ENCODE measurements at regions not wholly inside any gene's neighbourhood (a gene's known extent, or its start where the extent isn't known, plus 50 kb on each side); places are given as distances from the start of the nearest gene placed in this dataset.

DNA sequence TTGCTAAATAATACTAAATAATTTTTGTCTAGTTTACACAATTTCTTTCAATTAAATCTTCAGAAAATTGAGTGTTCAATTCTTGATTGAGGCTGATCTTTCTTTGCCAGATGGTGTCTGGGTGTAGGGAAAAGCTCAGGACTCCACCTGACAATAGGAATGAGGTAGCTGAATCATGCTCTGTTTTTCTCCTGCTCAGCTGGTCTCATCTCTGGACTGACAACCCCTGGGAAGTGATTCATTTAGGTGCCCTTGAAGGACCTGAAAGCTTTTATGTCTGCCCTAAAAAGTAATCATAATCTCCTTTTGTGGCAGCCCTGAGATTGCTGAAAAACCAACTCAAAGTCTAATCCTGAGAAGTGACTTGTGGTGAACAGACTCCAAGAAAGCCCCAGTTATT lies 255.4 kb downstream of the ETNK1 start:
- Mint-ChIP-seq H3K36me3 (ENCODE audit: low read depth) (no peaks in the 10 kb centered on the region), H3K4me1 (ENCODE audit: low read depth) (no peaks in the 10 kb centered on the region), H3K9me3 (no peaks in the 10 kb centered on the region), H3K27me3 (ENCODE audit: low read depth) (no peaks in the 10 kb centered on the region), H3K27ac (no peak overlapping the region), H3K4me3 (ENCODE audit: low read depth) (no peak overlapping the region)
- DNase-seq (ENCODE audit: low spot score): no peak
- intact Hi-C loops (cut with micrococcal nuclease): no loop called here

DNA sequence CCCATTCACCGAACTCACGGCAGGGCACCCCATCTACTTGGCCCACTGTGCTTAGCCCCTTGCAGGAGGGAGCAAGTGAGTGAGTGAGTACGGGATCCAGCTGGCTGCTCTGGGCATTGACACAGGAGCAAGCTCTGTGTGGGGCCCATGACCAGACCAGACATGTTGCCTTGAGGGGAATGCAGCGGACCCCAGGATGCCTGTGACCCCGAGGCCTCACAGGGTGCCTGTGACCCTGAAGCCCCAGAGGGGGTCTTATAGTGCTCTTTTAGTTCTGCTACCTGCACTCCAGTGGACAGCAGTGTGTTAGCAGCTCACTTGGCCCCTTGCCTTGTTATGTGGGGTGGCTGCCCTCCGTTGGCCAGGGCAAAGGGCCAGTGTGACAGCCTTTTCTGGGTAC lies 255.8 kb downstream of the ETNK1 start:
- Mint-ChIP-seq H3K4me1 (ENCODE audit: low read depth) (no peaks in the 10 kb centered on the region), H3K27me3 (ENCODE audit: low read depth) (no peaks in the 10 kb centered on the region), H3K4me3 (ENCODE audit: low read depth) (no peak overlapping the region), H3K9me3 (no peaks in the 10 kb centered on the region), H3K27ac (no peak overlapping the region), H3K36me3 (ENCODE audit: low read depth) (no peaks in the 10 kb centered on the region)
- intact Hi-C loops (cut with micrococcal nuclease): no loop called here
- DNase-seq (ENCODE audit: low spot score): no peak

DNA sequence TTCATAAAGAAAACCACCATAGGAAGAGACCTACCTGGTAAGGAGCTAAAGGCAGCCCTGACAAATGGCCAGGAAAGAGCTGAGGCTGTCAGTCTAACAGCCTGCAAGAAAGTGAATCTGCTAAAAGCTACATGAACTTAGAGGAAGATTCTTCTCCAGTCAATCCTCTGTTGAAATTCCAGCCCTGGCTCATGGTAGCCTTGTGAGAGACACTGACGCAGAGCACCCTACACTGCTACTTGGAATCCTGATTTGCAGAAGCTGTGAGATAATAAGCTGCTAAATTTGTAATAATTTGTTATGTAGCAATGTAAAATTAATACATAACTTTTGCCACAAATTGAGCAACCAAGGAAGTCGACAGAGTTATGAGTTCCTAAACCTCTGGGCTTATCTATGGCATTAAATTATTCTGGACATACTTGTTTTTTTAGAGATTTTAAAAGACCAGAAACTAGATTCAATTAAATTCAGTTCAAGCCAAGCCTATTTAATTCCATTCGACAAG lies 257.0 kb downstream of the ETNK1 start:
- H3K4me3 Mint-ChIP-seq (ENCODE audit: low read depth): no peak overlapping the region
- H3K27me3 Mint-ChIP-seq (ENCODE audit: low read depth): no peaks in the 10 kb centered on the region
- no peak overlapping the region for H3K27ac Mint-ChIP-seq
- intact Hi-C loops (cut with micrococcal nuclease): no loop called here
- H3K36me3 Mint-ChIP-seq (ENCODE audit: low read depth): no peaks in the 10 kb centered on the region
- no peaks in the 10 kb centered on the region for H3K4me1 Mint-ChIP-seq (ENCODE audit: low read depth)
- no peak for DNase-seq (ENCODE audit: low spot score)
- H3K9me3 Mint-ChIP-seq: no peaks in the 10 kb centered on the region

DNA sequence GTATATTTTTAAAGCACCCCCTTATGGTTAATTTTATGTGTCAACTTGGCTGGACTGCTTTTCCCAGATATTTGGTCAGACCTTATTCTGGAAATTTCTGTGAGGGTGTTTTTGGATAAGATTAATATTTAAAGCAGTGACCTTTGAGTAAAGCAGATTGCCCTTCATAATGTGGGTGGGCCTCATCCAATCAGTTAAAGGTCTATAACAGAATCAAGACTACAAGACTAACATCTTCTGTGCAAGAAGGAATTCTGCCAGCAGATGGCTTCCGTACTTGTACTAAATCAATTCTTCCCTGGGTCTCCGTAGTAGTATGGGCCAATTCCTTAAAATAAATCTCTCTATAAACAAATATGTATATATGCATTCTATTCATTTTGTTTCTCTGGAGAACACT lies 257.6 kb downstream of the ETNK1 start:
- H3K4me3 Mint-ChIP-seq (ENCODE audit: low read depth): no peak overlapping the region
- H3K27me3 Mint-ChIP-seq (ENCODE audit: low read depth): no peaks in the 10 kb centered on the region
- H3K4me1 Mint-ChIP-seq (ENCODE audit: low read depth): no peaks in the 10 kb centered on the region
- H3K9me3 Mint-ChIP-seq: no peaks in the 10 kb centered on the region
- no peaks in the 10 kb centered on the region for H3K36me3 Mint-ChIP-seq (ENCODE audit: low read depth)
- intact Hi-C loops (cut with micrococcal nuclease): no loop called here
- DNase-seq (ENCODE audit: low spot score): no peak
- no peak overlapping the region for H3K27ac Mint-ChIP-seq

DNA sequence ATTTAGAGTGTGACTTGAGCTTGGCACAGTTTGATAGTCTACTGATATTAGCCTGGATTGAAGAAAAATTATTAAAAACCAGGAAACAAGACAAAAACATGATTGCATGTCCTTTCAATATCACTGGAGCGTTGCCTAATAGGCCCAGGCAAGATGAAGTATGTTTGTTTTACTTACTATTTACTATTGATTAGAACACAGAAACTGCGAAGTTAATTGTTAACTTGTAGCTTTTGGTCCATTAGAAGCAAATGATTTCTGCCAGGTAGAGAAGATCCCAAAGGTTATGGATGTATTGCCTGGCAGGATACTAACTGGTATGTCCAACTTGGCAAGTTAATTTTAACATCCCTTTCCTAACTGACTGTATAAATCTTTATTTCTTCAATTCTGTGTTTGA lies 268.9 kb downstream of the ETNK1 start:
- H3K4me3 Mint-ChIP-seq (ENCODE audit: low read depth): no peak overlapping the region

DNA sequence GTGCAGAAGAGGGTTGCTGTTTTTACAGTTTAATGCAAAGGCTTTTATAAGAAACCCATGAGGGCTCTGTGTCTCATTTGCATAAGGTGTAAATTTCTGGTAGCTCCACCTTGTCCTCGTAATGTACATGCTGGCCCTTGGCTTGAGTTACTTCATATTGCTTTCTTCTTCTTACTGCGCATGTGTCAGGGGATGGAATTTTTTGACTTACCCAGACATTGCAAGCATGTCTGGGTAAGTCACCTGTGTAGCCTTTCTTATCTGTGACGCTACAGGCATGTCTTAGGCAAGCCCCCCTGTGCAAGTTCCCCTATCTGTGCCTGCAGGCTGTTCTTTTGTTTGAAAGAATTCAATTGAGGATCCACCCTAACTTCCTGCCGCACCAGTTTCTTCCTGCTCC lies 274.2 kb downstream of the ETNK1 start:
- Mint-ChIP-seq H3K9me3 (peaks cover 4% of the 10 kb centered on the region), H3K27ac (no peak overlapping the region), H3K4me3 (ENCODE audit: low read depth) (no peak overlapping the region), H3K4me1 (ENCODE audit: low read depth) (no peaks in the 10 kb centered on the region), H3K36me3 (ENCODE audit: low read depth) (no peaks in the 10 kb centered on the region), H3K27me3 (ENCODE audit: low read depth) (no peaks in the 10 kb centered on the region)
- intact Hi-C loops (cut with micrococcal nuclease): no loop called here
- no peak for DNase-seq (ENCODE audit: low spot score)

More for the DNA sequence above, 268.9 kb downstream of the ETNK1 start:
- Mint-ChIP-seq H3K4me1 (ENCODE audit: low read depth) (no peaks in the 10 kb centered on the region), H3K36me3 (ENCODE audit: low read depth) (no peaks in the 10 kb centered on the region), H3K27ac (no peak overlapping the region), H3K27me3 (ENCODE audit: low read depth) (no peaks in the 10 kb centered on the region), H3K9me3 (no peaks in the 10 kb centered on the region)
- DNase-seq (ENCODE audit: low spot score): no peak
- intact Hi-C loops (cut with micrococcal nuclease): no loop called here

DNA sequence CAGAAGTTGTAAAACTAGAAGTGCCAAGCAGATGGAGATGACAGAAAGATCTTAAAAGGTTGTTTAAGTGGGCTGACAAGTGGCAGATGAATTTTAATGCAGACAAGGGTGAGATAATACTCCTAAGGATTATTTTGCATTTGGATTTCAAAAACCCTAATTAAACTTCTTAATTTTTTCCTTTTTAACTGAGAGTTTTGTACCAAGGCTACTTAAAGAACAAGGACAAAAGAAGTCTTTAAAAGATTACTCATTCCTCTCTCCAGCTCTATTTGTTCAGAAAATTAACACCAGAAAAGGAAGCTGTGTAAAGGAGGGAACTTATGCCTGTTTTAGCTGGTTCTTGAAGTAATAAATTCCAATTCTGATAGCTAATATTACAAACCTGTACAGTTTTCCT lies 275.4 kb downstream of the ETNK1 start:
- Mint-ChIP-seq H3K9me3 (peaks cover 4% of the 10 kb centered on the region), H3K27ac (no peak overlapping the region), H3K36me3 (ENCODE audit: low read depth) (no peaks in the 10 kb centered on the region), H3K27me3 (ENCODE audit: low read depth) (no peaks in the 10 kb centered on the region), H3K4me1 (ENCODE audit: low read depth) (no peaks in the 10 kb centered on the region), H3K4me3 (ENCODE audit: low read depth) (no peak overlapping the region)
- no peak for DNase-seq (ENCODE audit: low spot score)
- intact Hi-C loops (cut with micrococcal nuclease): no loop called here

DNA sequence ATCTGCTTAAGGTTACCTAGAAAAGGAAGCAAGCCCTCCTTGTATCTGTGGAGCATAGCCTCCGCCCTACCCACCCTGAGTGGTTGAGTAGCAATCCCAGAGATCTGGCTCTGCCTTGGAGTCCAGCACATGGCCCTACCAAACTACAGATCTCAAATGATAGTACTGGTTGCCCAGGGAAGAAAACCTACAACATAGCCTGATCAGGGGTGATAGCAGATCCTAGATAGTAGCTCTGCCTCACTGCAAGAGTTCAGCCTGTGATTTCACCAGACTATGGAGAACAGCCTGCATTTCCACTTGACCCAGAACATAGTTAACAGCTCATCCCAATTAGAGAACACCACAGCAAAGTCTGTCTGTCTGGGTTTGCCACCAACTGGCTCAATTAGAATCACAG lies 279.5 kb downstream of the ETNK1 start:
- H3K27ac Mint-ChIP-seq: no peak overlapping the region
- no peaks in the 10 kb centered on the region for H3K36me3 Mint-ChIP-seq (ENCODE audit: low read depth)
- H3K4me3 Mint-ChIP-seq (ENCODE audit: low read depth): no peak overlapping the region
- intact Hi-C loops (cut with micrococcal nuclease): no loop called here
- H3K9me3 Mint-ChIP-seq: peaks cover 4% of the 10 kb centered on the region
- H3K4me1 Mint-ChIP-seq (ENCODE audit: low read depth): no peaks in the 10 kb centered on the region
- no peak for DNase-seq (ENCODE audit: low spot score)
- no peaks in the 10 kb centered on the region for H3K27me3 Mint-ChIP-seq (ENCODE audit: low read depth)

DNA sequence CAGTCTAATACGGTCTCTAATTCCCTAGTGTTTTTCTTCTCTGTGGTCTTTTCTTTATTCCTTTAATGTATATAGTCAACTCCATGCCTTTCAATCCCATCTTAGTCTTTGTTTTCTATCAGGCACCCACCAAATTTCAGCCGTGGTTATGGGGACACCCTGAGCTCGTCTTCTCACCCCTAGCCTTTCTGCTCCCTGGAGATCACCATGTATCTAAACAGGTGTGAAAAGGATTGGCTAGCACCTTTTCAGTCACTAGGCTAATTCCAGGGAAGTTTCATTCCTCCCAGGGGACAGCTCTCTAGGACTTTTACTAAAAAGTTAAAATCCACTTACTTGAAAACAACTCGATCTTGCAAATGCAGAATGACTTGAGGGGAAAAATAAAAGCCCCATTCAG lies 291.3 kb downstream of the ETNK1 start:
- H3K4me3 Mint-ChIP-seq (ENCODE audit: low read depth): no peak overlapping the region
- H3K27ac Mint-ChIP-seq: no peak overlapping the region
- H3K4me1 Mint-ChIP-seq (ENCODE audit: low read depth): no peaks in the 10 kb centered on the region
- no peaks in the 10 kb centered on the region for H3K27me3 Mint-ChIP-seq (ENCODE audit: low read depth)
- intact Hi-C loops (cut with micrococcal nuclease): no loop called here
- DNase-seq (ENCODE audit: low spot score): no peak
- no peaks in the 10 kb centered on the region for H3K9me3 Mint-ChIP-seq
- no peaks in the 10 kb centered on the region for H3K36me3 Mint-ChIP-seq (ENCODE audit: low read depth)

DNA sequence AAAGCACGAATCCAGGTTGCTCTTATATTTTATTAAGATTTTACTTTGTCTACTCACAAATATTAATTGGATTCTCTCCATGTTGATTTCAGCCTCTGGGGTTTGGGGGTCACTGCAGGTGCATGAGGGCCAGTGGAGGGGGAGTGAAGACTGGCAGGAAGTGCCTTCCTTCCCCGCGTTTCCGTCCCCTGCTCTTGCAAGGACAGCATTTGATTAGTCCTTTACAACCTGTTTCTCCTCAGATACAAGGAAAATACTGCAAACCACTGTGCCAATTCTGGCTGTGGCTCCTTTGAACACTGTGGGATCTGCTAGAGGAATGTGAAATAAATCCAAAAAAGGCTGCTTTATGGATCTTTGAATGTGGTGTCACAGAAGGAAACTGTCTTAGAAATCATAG lies 291.8 kb downstream of the ETNK1 start:
- intact Hi-C loops (cut with micrococcal nuclease): no loop called here
- Mint-ChIP-seq H3K27me3 (ENCODE audit: low read depth) (no peaks in the 10 kb centered on the region), H3K4me3 (ENCODE audit: low read depth) (no peak overlapping the region), H3K9me3 (no peaks in the 10 kb centered on the region), H3K36me3 (ENCODE audit: low read depth) (no peaks in the 10 kb centered on the region), H3K4me1 (ENCODE audit: low read depth) (no peaks in the 10 kb centered on the region), H3K27ac (no peak overlapping the region)
- DNase-seq (ENCODE audit: low spot score): no peak

DNA sequence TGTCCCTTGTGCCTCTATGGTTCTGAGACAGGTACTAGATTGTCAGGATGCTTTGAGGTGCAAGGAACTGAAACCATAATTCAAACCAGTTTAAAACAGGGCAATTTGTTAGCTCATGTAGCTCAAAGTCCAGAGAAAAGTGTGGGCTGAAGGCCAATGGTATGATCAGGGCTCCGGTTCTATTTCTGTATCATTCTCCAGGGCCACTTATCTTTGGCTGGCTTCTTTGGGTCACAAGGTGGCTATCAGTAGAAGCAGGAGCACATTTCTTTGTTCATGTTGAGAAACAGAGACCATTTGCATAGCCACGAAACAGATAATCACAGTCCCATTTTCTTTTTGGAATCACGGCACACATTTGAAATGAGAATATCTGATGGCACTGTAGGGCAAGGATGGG lies 294.9 kb downstream of the ETNK1 start:
- no peak for DNase-seq (ENCODE audit: low spot score)
- H3K27me3 Mint-ChIP-seq (ENCODE audit: low read depth): no peaks in the 10 kb centered on the region
- H3K9me3 Mint-ChIP-seq: no peaks in the 10 kb centered on the region
- no peaks in the 10 kb centered on the region for H3K36me3 Mint-ChIP-seq (ENCODE audit: low read depth)
- intact Hi-C loops (cut with micrococcal nuclease): no loop called here
- no peak overlapping the region for H3K27ac Mint-ChIP-seq
- H3K4me1 Mint-ChIP-seq (ENCODE audit: low read depth): no peaks in the 10 kb centered on the region
- no peak overlapping the region for H3K4me3 Mint-ChIP-seq (ENCODE audit: low read depth)

DNA sequence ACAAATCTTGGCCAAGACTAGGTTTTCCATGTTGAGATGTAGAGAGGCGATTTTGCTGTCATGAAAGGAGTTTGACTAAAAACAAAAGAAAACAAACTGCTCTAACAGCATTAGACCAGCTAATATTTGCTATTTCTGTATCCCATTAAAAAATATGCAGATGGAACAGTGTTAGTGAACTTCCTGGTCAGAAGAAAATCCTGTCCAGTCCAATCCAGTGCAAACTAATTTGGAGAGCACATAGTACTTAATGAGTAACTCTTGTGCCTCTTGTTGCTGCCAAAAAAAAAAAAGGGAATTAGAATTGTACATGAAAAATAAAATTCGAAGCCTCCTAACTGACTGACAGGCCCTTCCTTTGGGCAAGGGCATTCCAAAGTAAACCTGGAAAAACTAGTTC lies 298.8 kb downstream of the ETNK1 start:
- H3K9me3 Mint-ChIP-seq: no peaks in the 10 kb centered on the region
- intact Hi-C loops (cut with micrococcal nuclease): no loop called here
- H3K4me1 Mint-ChIP-seq (ENCODE audit: low read depth): no peaks in the 10 kb centered on the region
- H3K27ac Mint-ChIP-seq: no peak overlapping the region
- no peak for DNase-seq (ENCODE audit: low spot score)
- H3K36me3 Mint-ChIP-seq (ENCODE audit: low read depth): no peaks in the 10 kb centered on the region
- H3K27me3 Mint-ChIP-seq (ENCODE audit: low read depth): no peaks in the 10 kb centered on the region
- no peak overlapping the region for H3K4me3 Mint-ChIP-seq (ENCODE audit: low read depth)

DNA sequence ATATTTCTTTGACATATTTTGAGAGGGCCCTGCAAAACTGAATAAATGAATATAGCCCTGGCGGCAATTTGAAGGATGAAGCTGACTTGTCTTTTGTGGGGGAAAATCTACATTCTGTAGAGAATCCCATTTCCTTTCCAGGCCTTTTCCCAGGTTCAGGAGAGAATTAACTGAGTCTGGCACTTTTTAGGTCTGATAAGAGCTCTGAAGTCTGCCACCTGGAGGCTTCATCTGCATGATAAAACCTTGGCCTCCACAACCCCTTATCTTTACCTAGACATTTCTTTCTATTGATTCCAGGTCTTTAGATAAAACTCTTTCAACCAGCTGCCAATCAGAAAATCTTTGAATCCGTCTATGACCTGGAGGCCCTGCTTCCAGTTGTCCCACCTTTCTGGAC lies 299.4 kb downstream of the ETNK1 start:
- intact Hi-C loops (cut with micrococcal nuclease): no loop called here
- Mint-ChIP-seq H3K4me3 (ENCODE audit: low read depth) (no peak overlapping the region), H3K27ac (no peak overlapping the region), H3K9me3 (no peaks in the 10 kb centered on the region), H3K27me3 (ENCODE audit: low read depth) (no peaks in the 10 kb centered on the region), H3K4me1 (ENCODE audit: low read depth) (no peaks in the 10 kb centered on the region), H3K36me3 (ENCODE audit: low read depth) (no peaks in the 10 kb centered on the region)
- no peak for DNase-seq (ENCODE audit: low spot score)

DNA sequence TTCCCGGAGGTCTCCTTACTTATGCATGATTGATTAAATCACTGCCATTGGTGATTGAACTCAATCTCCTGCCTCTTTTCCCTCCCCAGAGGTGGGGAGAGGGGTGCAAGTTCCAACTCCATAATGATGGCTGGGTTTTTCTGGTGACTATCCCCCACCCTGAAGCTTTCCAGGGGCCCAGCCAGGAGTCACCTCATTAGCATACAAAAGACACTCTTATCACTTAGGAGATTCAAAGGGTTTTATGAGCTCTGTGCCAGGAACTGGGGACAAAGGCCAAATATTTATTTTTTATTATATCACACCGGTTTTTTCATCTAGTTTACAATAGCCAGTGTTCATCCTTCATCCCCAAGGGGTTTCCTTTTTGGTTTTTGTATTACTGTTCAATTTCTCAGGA lies 300.7 kb downstream of the ETNK1 start:
- H3K4me3 Mint-ChIP-seq (ENCODE audit: low read depth): no peak overlapping the region
- H3K9me3 Mint-ChIP-seq: no peaks in the 10 kb centered on the region
- H3K27ac Mint-ChIP-seq: no peak overlapping the region
- no peaks in the 10 kb centered on the region for H3K27me3 Mint-ChIP-seq (ENCODE audit: low read depth)
- H3K36me3 Mint-ChIP-seq (ENCODE audit: low read depth): no peaks in the 10 kb centered on the region
- intact Hi-C loops (cut with micrococcal nuclease): no loop called here
- H3K4me1 Mint-ChIP-seq (ENCODE audit: low read depth): no peaks in the 10 kb centered on the region
- no peak for DNase-seq (ENCODE audit: low spot score)

All from activated T-helper 2 cell treated with anti-CD3 and anti-CD28 coated beads, Interferon-gamma antibody, Interleukin-2, Interleukin-4, amounts not matched to agents 10 μg/mL and 5 μg/mL and 100 μg/mL, durations not matched to agents 14 hours and 24 hours and 36 hours (primary cell).